ENCODE measurements at regions not wholly inside any gene's neighbourhood (a gene's known extent, or its start where the extent isn't known, plus 50 kb on each side); places are given as distances from the start of the nearest gene placed in this dataset.
A peak's percentile ranks its signal among the peaks of the same experiment; 100 is the strongest.
"Not testable (repeated sequence)": the region's sequence is repeated elsewhere in the genome, so short reads cannot be mapped to it uniquely, and the experiment has no call there.

DNA sequence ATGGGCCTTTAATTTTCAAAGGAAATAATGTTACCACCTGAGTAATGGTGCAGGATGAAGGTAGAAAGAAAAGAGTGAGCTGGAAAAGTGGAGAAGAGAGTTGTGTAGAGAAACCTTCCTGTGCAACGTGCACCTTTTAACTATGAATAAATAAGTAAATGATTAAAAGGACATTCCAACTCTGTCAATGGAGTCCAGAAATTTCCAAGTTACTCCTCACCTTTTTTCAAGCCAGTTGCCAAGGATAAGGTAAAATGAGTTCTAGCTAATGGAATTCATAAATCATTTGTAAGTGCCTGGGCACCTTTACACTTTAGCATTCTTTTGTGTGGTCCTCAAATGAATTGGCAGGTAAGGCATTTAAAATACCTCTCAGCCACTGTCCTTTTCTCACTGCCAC is 549.4 kb upstream of the NRP1 start:
- Mint-ChIP-seq H3K4me1 (no peaks in the 10 kb centered on the region), H3K36me3 (ENCODE audit: low read depth) (no peaks in the 10 kb centered on the region), H3K4me3 (no peak overlapping the region), H3K9me3 (peaks cover 12% of the 10 kb centered on the region), H3K27ac (no peak overlapping the region), H3K27me3 (peaks cover 12% of the 10 kb centered on the region)
- no peak for ATAC-seq (replicated peaks)

DNA sequence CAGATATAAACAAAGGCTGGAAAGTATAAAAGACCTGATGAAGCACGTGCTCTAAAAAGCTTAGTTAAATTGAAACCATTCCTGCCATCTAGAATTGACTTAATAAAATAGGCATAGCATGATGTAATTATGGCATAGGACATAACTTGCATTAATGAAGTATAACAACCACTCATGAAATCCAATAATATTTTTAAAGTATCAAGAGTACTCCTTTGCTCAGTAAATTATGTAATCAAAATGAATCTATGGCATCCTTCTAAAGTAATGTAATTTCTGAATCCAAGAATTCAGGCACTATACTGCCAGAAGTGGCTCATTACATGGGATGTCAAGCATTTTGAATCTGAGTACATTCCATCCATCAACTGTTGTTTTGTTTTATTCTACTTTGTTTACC is 548.5 kb upstream of the NRP1 start:
- H3K36me3 Mint-ChIP-seq (ENCODE audit: low read depth), result no peaks in the 10 kb centered on the region
- no peaks in the 10 kb centered on the region for H3K4me1 Mint-ChIP-seq
- H3K9me3 Mint-ChIP-seq, result peaks cover 12% of the 10 kb centered on the region
- no peak overlapping the region for H3K4me3 Mint-ChIP-seq
- peaks cover 12% of the 10 kb centered on the region for H3K27me3 Mint-ChIP-seq
- no peak for ATAC-seq (replicated peaks)
- H3K27ac Mint-ChIP-seq, result no peak overlapping the region

DNA sequence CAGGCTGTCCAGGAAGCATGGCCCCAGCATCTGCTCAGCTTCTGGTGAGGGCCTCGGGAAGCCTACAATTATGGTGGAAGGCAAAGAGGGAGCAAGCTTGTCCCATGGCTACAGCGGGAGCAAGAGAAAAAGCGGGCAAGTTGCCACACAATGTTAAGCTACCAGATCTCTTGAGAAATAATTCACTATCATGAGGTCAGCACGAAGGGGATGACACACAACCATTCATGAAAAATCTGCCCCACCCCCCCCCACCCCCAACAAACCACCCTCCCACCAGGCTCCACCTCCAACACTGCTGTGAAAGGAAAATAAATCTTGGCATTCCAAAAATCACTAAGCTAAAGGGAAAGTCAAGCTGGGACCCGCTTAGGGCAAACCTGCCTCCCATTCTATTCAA is 545.8 kb upstream of the NRP1 start:
- no peak overlapping the region for H3K27ac Mint-ChIP-seq
- peaks cover 12% of the 10 kb centered on the region for H3K9me3 Mint-ChIP-seq
- H3K36me3 Mint-ChIP-seq (ENCODE audit: low read depth), result no peaks in the 10 kb centered on the region
- no peak overlapping the region for H3K4me3 Mint-ChIP-seq
- no peaks in the 10 kb centered on the region for H3K4me1 Mint-ChIP-seq
- no peak for ATAC-seq (replicated peaks)
- peaks cover 16% of the 10 kb centered on the region for H3K27me3 Mint-ChIP-seq

DNA sequence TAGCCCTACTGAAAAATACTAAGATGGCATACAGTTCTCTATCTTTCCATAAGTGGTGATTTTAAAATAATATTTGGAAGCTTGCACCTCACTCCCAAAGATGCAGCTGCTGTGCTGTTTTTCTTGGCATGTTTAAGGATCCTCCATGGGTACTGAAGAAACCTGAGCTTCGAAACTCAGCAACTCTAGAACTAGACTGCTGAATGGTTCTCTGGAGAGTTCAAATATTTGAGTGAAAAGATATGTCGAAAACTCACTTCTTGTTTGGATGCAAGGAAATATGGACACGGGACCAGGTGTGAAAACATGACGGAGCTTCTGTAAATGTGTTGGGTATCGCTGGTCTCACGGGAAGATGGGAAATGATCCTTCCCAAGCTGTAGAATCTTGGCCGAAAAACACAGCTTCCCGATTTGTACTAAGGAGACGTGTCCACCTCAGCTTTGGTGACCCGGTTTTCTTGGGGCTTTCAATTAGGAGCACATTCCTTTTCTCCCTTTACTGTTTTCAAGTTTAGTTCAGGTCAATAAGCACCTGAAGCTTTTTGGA is 543.8 kb upstream of the NRP1 start:
- Mint-ChIP-seq H3K36me3 (ENCODE audit: low read depth) (no peaks in the 10 kb centered on the region), H3K4me3 (no peak overlapping the region)

DNA sequence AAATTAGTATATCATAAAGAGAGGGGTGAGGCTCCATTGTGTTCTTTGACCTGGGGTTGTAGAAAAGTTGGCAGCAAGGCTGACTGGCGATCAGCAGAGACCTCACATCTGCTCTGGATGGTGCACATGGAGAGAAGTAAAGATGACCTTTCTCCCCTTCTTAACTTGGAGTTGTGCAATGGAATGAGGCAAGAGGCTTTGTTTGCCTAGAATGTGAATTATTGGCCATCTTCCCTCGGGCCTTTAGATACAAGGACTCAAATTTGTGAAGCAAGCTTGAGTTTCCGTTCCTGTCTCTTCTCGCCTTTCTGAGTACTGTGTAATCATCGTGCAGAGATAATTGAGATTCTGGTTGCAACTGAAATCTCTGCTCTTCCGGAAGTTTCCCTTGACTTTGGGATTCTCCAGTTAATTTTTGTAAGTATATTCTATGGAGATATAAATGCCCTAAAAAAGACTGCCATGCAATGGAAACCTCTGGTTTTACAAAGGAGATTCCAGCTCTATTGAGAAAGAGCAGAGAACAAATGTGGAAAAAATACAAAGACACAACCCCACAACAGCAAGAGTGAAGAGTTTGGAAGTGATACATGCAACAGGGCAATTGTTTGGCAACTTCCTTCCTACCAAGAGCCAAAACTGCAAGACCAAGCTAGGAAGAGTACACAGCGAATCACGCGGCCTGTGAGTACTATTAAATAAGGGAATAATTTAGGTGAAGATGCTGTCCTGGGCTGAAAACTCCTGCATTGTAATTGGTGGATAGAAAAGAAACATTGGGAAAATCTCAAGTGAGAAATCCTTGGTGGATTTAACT is 542.3 kb upstream of the NRP1 start:
- H3K27me3 Mint-ChIP-seq, result peaks cover 15% of the 10 kb centered on the region
- H3K9me3 Mint-ChIP-seq, result peaks cover 12% of the 10 kb centered on the region
- no peak for ATAC-seq (replicated peaks)
- H3K36me3 Mint-ChIP-seq (ENCODE audit: low read depth), result no peaks in the 10 kb centered on the region
- H3K4me1 Mint-ChIP-seq, result no peaks in the 10 kb centered on the region
- H3K27ac Mint-ChIP-seq, result no peak overlapping the region
- no peak overlapping the region for H3K4me3 Mint-ChIP-seq

More for the DNA sequence above, 543.8 kb upstream of the NRP1 start:
- H3K27me3 Mint-ChIP-seq, result peaks cover 16% of the 10 kb centered on the region
- H3K4me1 Mint-ChIP-seq, result no peaks in the 10 kb centered on the region
- ATAC-seq (replicated peaks), result no peak
- no peak overlapping the region for H3K27ac Mint-ChIP-seq
- H3K9me3 Mint-ChIP-seq, result peaks cover 12% of the 10 kb centered on the region

DNA sequence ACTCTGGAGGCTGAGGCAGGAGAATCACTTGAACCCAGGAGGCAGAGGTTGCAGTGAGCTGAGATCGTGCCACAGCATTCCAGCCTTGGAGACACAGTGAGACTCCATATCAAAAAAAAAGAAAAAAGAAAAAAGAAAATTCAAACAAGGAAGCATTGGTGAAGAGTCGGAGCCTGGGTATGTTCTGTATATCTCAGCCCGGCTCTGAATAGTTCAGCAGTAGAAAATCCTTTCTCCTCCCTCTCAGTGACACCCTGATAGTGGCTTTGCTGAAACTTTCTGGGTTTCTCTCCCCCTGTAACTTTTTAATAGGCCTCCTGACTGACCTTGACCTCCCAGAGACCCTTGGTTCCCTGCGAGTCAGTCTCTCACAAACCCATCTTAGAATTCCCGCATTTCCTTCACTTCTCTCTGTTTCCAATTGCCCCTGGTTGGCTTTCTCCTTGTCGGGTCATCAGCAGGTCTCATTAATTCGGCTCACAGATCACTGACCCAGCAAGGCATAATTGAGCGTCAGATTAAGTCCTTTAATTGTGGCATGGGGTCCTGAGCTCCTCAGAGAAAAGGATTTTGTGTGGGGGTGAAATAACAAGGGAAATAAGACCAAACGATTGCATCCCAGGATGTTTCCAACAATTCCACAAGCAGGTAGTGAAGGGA is 541.6 kb upstream of the NRP1 start:
- no peaks in the 10 kb centered on the region for H3K36me3 Mint-ChIP-seq (ENCODE audit: low read depth)
- no peak for ATAC-seq (replicated peaks)
- no peaks in the 10 kb centered on the region for H3K4me1 Mint-ChIP-seq
- H3K4me3 Mint-ChIP-seq, result no peak overlapping the region
- peaks cover 4% of the 10 kb centered on the region for H3K9me3 Mint-ChIP-seq
- H3K27ac Mint-ChIP-seq, result no peak overlapping the region
- H3K27me3 Mint-ChIP-seq, result peaks cover 11% of the 10 kb centered on the region

DNA sequence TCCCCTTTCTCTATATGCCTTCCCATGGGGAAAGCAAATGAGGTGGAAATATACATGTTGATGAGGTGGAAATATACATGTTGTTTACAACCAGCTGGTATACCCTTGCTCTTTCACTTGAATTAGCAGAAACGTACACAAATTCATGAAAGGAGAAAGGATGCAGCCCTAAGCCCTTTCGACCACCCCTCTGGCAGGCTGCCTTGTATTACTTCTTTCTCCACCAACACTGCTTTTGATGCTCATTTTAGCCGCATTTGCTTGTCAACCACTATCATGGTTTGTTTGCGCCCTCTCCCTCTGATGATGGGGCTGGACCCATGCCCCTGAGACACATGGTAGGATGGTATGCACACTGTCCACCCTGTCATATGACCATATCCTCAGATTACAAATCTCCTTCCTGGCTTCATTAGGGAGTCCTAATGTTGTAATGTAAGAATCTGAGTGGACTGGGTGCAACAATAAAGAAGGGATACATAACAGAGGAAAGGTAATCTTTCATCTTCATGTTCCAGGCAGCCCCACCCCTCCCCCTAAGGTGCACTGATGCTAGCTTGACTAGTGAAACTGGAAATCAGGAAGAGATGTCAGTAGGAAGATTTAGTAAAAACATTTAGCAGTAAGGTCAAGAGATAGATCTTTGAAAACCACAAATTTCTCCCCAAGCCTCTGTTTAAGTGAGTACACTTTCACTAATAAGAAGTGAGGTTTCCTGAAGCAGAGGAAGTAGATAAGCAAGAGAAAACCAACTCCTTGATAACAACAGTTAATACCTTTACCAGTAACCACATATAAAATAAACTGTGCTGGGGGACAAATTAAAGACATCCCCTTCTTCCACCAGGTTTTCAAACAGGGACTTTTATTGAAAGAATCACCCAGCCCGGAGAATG is 536.8 kb upstream of the NRP1 start:
- no peak for ATAC-seq (replicated peaks)
- H3K4me1 Mint-ChIP-seq, result no peaks in the 10 kb centered on the region

DNA sequence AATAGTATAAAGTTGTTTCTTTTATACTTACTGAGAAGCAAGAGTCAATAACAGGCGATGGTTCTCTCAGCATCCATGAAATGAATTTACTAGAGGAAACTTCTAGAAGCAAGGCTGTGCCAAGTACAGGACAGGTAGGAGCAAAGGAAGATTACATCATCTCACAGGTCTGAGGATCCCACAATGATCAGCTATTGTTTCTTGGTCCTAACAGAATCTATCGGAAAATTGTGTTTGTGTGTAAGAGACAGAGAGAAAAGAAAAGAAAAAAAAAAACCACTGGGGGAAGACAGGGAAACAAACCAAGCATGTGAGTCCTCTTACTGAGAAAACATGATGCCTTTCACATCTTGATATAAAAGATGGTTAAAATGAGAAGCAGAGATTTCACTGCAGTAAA is 535.0 kb upstream of the NRP1 start:
- Mint-ChIP-seq H3K4me3 (no peak overlapping the region), H3K36me3 (ENCODE audit: low read depth) (no peaks in the 10 kb centered on the region), H3K9me3 (no peaks in the 10 kb centered on the region), H3K27me3 (peaks cover 10% of the 10 kb centered on the region), H3K4me1 (no peaks in the 10 kb centered on the region), H3K27ac (no peak overlapping the region)
- ATAC-seq (replicated peaks), result no peak

More for the DNA sequence above, 536.8 kb upstream of the NRP1 start:
- Mint-ChIP-seq H3K36me3 (ENCODE audit: low read depth) (no peaks in the 10 kb centered on the region), H3K27ac (no peak overlapping the region), H3K4me3 (no peak overlapping the region), H3K9me3 (no peaks in the 10 kb centered on the region), H3K27me3 (peaks cover 10% of the 10 kb centered on the region)

DNA sequence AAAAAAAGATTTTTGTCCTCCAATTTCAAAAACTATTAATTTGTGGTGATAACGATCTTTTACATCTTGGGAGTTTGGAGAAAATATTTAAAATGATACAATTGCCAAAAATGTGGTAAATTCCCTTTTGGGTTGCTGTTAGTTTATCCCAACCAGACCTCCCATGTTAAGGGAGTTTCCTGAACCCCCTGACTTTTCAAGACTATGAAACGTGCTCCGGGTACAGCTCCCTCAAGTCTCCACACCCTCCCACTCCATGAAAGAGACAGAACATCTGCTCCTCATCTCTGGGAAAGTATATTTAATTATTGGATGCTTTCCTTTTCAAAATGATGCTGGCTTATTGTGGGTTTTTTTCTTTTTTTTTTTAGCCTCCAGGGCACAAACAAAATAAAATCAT is 534.6 kb upstream of the NRP1 start:
- no peak overlapping the region for H3K4me3 Mint-ChIP-seq
- no peaks in the 10 kb centered on the region for H3K9me3 Mint-ChIP-seq
- peaks cover 10% of the 10 kb centered on the region for H3K27me3 Mint-ChIP-seq
- no peak overlapping the region for H3K27ac Mint-ChIP-seq
- H3K4me1 Mint-ChIP-seq, result no peaks in the 10 kb centered on the region
- H3K36me3 Mint-ChIP-seq (ENCODE audit: low read depth), result no peaks in the 10 kb centered on the region
- ATAC-seq (replicated peaks), result no peak

DNA sequence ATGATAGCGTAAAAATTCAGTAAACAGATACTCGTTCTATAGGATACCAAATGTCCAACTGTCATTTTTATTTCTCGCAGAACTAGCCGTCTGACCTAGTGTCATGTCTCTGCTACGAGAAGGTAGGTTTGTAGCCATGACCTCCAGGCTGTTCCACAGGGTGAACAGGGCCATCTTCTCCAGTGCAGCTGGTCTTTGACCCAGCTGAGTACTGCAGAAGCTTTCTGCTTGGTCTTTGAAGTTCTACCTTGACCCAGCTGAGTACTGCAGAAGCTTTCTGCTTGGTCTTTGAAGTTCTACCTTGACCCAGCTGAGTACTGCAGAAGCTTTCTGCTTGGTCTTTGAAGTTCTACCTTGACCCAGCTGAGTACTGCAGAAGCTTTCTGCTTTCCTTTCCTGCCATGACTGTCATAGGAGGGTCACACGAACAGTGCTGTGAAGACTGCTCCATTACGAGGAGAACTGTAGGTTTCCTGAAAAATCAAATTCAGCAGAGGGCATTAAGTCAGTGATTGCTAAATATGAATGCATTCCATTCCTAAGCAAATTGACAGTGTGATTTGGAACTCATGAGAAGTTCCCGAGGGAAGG is 532.8 kb upstream of the NRP1 start:
- not testable (repeated sequence) for ATAC-seq (replicated peaks); H3K4me1 Mint-ChIP-seq
- peaks cover 16% of the 10 kb centered on the region for H3K27me3 Mint-ChIP-seq

DNA sequence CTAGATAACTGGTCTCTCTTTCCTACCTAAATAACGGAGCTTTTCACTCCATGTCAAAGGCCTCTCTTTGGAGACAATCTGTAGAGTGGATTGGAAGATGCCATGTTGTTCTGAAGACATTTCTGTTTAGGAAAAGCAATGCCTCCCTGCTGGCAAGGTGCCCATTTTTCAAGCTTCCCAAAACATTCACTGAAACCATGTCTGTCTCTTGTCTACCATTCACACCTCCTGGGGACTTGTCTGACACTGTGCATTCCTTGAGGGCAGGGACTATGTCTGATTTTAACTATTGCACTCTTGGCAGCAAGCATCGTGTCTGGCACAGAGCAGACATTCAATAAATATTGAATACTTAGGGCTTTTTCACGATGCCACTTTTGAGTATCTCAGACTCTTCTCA is 528.9 kb upstream of the NRP1 start:
- Mint-ChIP-seq H3K4me1 (no peaks in the 10 kb centered on the region), H3K27me3 (peaks cover 12% of the 10 kb centered on the region), H3K36me3 (ENCODE audit: low read depth) (no peaks in the 10 kb centered on the region), H3K4me3 (no peak overlapping the region), H3K27ac (no peak overlapping the region), H3K9me3 (no peaks in the 10 kb centered on the region)
- ATAC-seq (replicated peaks), result no peak

More for the DNA sequence above, 532.8 kb upstream of the NRP1 start:
- not testable (repeated sequence) for H3K36me3 Mint-ChIP-seq (ENCODE audit: low read depth); H3K9me3 Mint-ChIP-seq; H3K4me3 Mint-ChIP-seq; H3K27ac Mint-ChIP-seq

DNA sequence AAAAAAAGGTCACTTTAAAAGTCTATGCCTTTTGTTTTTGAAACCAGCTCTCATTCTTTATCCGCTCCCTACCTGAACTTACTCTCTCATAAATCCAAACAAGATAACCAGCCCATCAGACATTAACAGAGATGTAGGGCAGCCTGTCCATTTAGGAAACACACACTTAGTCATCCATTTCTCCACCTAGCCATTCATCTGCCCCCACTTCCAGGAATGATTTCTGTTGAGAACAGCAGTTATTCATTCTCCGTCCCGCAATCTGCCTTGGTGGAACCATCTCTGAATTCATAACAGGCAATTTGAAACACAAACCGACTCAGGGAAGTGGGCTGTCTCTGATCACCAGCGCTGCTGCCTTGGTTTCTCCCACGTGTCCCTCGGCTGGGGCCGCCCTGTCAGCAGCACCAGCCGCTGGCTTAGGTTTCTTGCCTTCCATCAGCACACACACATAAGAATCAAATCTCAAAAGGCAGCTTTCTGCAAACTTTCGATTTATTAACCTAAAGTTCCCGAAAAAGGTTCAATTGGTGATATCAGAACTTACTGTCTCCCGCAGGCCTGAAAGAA is 528.2 kb upstream of the NRP1 start:
- ATAC-seq (replicated peaks), result no peak
- Mint-ChIP-seq H3K4me3 (no peak overlapping the region), H3K9me3 (no peaks in the 10 kb centered on the region), H3K27me3 (peaks cover 14% of the 10 kb centered on the region), H3K36me3 (ENCODE audit: low read depth) (no peaks in the 10 kb centered on the region), H3K27ac (no peak overlapping the region), H3K4me1 (no peaks in the 10 kb centered on the region)

DNA sequence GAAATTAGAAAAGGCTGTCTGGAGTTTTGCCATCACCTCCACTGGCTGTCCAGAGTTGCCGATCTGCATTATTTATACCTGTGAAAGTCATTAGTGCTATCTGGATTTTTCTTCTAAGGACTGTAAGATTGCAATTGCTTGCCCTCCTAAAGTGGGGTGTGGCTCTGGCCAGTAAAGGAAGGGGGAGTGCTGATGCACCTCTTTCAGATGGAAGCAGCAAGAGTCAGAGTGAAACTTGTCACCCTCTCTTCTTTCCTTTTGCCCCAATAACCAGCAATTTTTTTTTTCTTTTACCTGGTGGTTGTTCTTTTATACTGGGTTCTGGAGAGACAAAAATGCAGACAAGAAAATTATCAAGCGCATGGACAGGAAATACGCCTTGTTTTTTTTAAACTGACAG is 527.4 kb upstream of the NRP1 start:
- Mint-ChIP-seq H3K9me3 (no peaks in the 10 kb centered on the region), H3K27me3 (peaks cover 14% of the 10 kb centered on the region), H3K4me1 (no peaks in the 10 kb centered on the region), H3K36me3 (ENCODE audit: low read depth) (no peaks in the 10 kb centered on the region), H3K27ac (no peak overlapping the region), H3K4me3 (no peak overlapping the region)
- ATAC-seq (replicated peaks), result peak; percentile 21
